MCF 10A (cell line): ENCODE measurements at regions not wholly inside any gene's neighbourhood (a gene's known extent, or its start where the extent isn't known, plus 50 kb on each side); places are given as distances from the start of the nearest gene placed in this dataset.

Source experiments
- BruUV-seq: library from RNA; stranded (reverse); fragments of 400-500 nt; replicated peaks from 2 replicates; lab custom pipeline; 2021; lab: Mats Ljungman, UMichigan
- CTCF ChIA-PET: fragments of 300-600 bp; sonication (Branson Sonifier 250); formaldehyde crosslinking; extraction: SDS; loops from one replicate; lab custom pipeline; 2021; ENCODE audit warnings: antibody characterized with exemption, inconsistent platforms; lab: Yijun Ruan, JAX
- POLR2A ChIA-PET: fragments of 300-600, 350-650 bp; sonication (Branson Sonifier 250); formaldehyde crosslinking; extraction: SDS; loops from one replicate; lab custom pipeline; 2020; ENCODE audit warnings: antibody characterized with exemption, inconsistent platforms; lab: Yijun Ruan, JAX
- DNase-seq: peaks from one replicate; pipeline ENCODE4 v3.0.0-alpha.2; 2018; ENCODE audit not compliant: unreplicated experiment
- H3K27ac Mint-ChIP-seq: one replicate; pipeline ENCODE4 v1.8.0; 2022; ENCODE audit warnings: mild to moderate bottlenecking, low read depth, mixed read lengths; ENCODE audit not compliant: unreplicated experiment
- H3K27me3 Mint-ChIP-seq: one replicate; pipeline ENCODE4 v1.8.0; 2022; ENCODE audit warnings: mixed read lengths; ENCODE audit not compliant: insufficient read depth, unreplicated experiment
- H3K36me3 Mint-ChIP-seq: one replicate; pipeline ENCODE4 v1.8.0; 2022; ENCODE audit warnings: mild to moderate bottlenecking, moderate library complexity, mixed read lengths; ENCODE audit not compliant: insufficient read depth, unreplicated experiment
- H3K4me1 Mint-ChIP-seq: one replicate; pipeline ENCODE4 v1.8.0; 2022; ENCODE audit warnings: mixed read lengths; ENCODE audit not compliant: insufficient read depth, unreplicated experiment
- H3K4me3 Mint-ChIP-seq: one replicate; pipeline ENCODE4 v1.8.0; 2022; ENCODE audit warnings: mild to moderate bottlenecking, moderate library complexity, mixed read lengths; ENCODE audit not compliant: unreplicated experiment
- H3K9me3 Mint-ChIP-seq: one replicate; pipeline ENCODE4 v1.8.0; 2022; ENCODE audit warnings: mixed read lengths; ENCODE audit not compliant: unreplicated experiment
- CTCF ChIP-seq: fragments of 200-600 bp; IDR thresholded peaks from one replicate; pipeline ENCODE4 v1.8.0; 2022; ENCODE audit warnings: antibody characterized with exemption, mild to moderate bottlenecking; ENCODE audit not compliant: unreplicated experiment
- intact Hi-C: fragments of 100-400 bp; cut with micrococcal nuclease; formaldehyde crosslinking; loops from 2 replicates; pipeline ENCODE4 v1.14.1; 2022

GRCh38 chr5:57663466-57663865 is 180.9 kb upstream of the ACTBL2 start:
- DNase-seq = no peak
- no TSS peak for BruUV-seq
- POLR2A ChIA-PET = no interaction called here
- no peaks in the 10 kb centered on the region for H3K4me1 Mint-ChIP-seq
- intact Hi-C loops = no loop called here
- H3K36me3 Mint-ChIP-seq = no peaks in the 10 kb centered on the region
- no peaks in the 10 kb centered on the region for H3K27me3 Mint-ChIP-seq
- CTCF ChIA-PET = interaction anchor here (0.7 to 2.1 kb wide), 2 partner anchors 13 to 128 kb away, joined by 3 to 7 read pairs; no protein-coding TSS in a partner anchor
- H3K4me3 Mint-ChIP-seq = no peak overlapping the region
- TF ChIP-seq CTCF = no peak
- H3K9me3 Mint-ChIP-seq = no peaks in the 10 kb centered on the region
- no peak overlapping the region for H3K27ac Mint-ChIP-seq

- H3K4me3 Mint-ChIP-seq = no peak overlapping the region
- no peaks in the 10 kb centered on the region for H3K9me3 Mint-ChIP-seq
- BruUV-seq = no TSS peak
- H3K4me1 Mint-ChIP-seq = no peaks in the 10 kb centered on the region
- CTCF ChIA-PET = interaction anchor here (0.7 to 1.0 kb wide), 3 partner anchors 9 to 128 kb away, joined by 3 to 5 read pairs (median 4); no protein-coding TSS in a partner anchor
- no peaks in the 10 kb centered on the region for H3K27me3 Mint-ChIP-seq
- no peak for TF ChIP-seq CTCF
- no peaks in the 10 kb centered on the region for H3K36me3 Mint-ChIP-seq
- intact Hi-C loops = no loop called here
- POLR2A ChIA-PET = no interaction called here
- no peak overlapping the region for H3K27ac Mint-ChIP-seq
- DNase-seq = no peak
Measured at GRCh38 chr5:57662991-57663390, 180.4 kb upstream of the ACTBL2 start.

DNA sequence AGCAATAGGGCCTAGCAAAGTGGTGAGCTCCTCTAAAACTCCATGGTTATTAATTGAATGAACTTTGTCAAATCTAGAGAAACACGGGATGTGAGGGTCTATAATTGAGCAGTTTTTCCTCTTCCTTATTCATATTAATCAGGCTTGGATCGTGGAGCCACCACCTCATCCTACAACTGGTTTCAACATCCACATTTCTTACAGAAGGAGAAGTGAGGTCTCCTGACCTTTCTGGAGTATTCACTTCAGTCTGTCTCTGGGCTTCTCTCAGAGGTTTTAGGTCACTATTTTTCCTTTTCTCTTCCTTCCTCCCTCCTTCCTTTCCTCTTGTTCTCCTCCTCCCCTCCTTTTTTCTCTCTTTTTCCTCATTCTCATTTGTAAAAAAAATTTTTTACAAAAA is 177.3 kb upstream of the ACTBL2 start:
- intact Hi-C loops = loop anchor here (10.0 kb wide), 1 partner anchor 225 kb away; no protein-coding TSS in a partner anchor
- no peaks in the 10 kb centered on the region for H3K27me3 Mint-ChIP-seq
- H3K27ac Mint-ChIP-seq = no peak overlapping the region
- ChIA-PET CTCF (no interaction called here), POLR2A (no interaction called here)
- no peaks in the 10 kb centered on the region for H3K36me3 Mint-ChIP-seq
- H3K4me3 Mint-ChIP-seq = no peak overlapping the region
- no peak for TF ChIP-seq CTCF
- no peak for DNase-seq
- BruUV-seq = no TSS peak
- H3K9me3 Mint-ChIP-seq = no peaks in the 10 kb centered on the region
- no peaks in the 10 kb centered on the region for H3K4me1 Mint-ChIP-seq

- no peaks in the 10 kb centered on the region for H3K4me1 Mint-ChIP-seq
- no peaks in the 10 kb centered on the region for H3K9me3 Mint-ChIP-seq
- TF ChIP-seq CTCF = no peak
- no peak overlapping the region for H3K27ac Mint-ChIP-seq
- ChIA-PET POLR2A (interaction anchor here (0.6 to 1.5 kb wide), 3 partner anchors 9 to 108 kb away, joined by 3 to 4 read pairs (median 3); no protein-coding TSS in a partner anchor), CTCF (interaction anchor here (0.5 to 1.3 kb wide), 4 partner anchors 8 to 551 kb away, joined by 3 to 5 read pairs (median 4); no protein-coding TSS in a partner anchor)
- intact Hi-C loops = loop anchor here (10.0 kb wide), 1 partner anchor 227 kb away; no protein-coding TSS in a partner anchor
- no peak for DNase-seq
- H3K27me3 Mint-ChIP-seq = no peaks in the 10 kb centered on the region
- no peaks in the 10 kb centered on the region for H3K36me3 Mint-ChIP-seq
- no peak overlapping the region for H3K4me3 Mint-ChIP-seq
- BruUV-seq = no TSS peak
Measured at GRCh38 chr5:57658018-57658417, 175.4 kb upstream of the ACTBL2 start.
